Common myeloid progenitor, CD34-positive (primary cell): ENCODE measurements at regions not wholly inside any gene's neighbourhood (a gene's known extent, or its start where the extent isn't known, plus 50 kb on each side); places are given as distances from the start of the nearest gene placed in this dataset.

Experiments
- CTCF ChIA-PET: fragments of 350-600 bp; sonication (Branson Sonifier 250); formaldehyde crosslinking; loops from one replicate; lab custom pipeline; 2021; ENCODE audit warnings: antibody characterized with exemption; lab: Charles Lee
- POLR2A ChIA-PET: fragments of 350-600 bp; sonication (Branson Sonifier 250); formaldehyde crosslinking; loops from one replicate; lab custom pipeline; 2021; ENCODE audit warnings: antibody characterized with exemption; lab: Charles Lee
- DNase-seq, 3 donors: peaks; one replicate each; pipeline versions ENCODE4 v3.0.0 to v3.0.0-alpha.2; 2013
- H3K27ac ChIP-seq, 2 experiments: 1 replicate in 1 of 2; 2 replicates in 1 of 2; pipeline ENCODE4 v1.7.0; 2013; ENCODE audit warnings: inconsistent platforms in 2 of 2, low read length in 2 of 2, mild to moderate bottlenecking in 2 of 2, low read depth in 1 of 2, moderate library complexity in 1 of 2; ENCODE audit not compliant: severe bottlenecking in 2 of 2, insufficient read depth in 1 of 2, poor library complexity in 1 of 2
- H3K27me3 ChIP-seq, 5 experiments: replicated peaks in 2 of 5; 1 replicate in 3 of 5; 2 replicates in 2 of 5; pipeline versions ENCODE4 v1.6.1 to v1.7.0; 2013; ENCODE audit warnings: low read length in 4 of 5, mild to moderate bottlenecking in 2 of 5, moderate library complexity in 2 of 5, inconsistent platforms in 1 of 5; ENCODE audit not compliant: insufficient read depth in 5 of 5, control insufficient read depth in 4 of 5
- H3K36me3 ChIP-seq, 4 experiments: 1 replicate in 2 of 4; 2 replicates in 2 of 4; pipeline versions ENCODE4 v1.6.1 to v1.7.0; 2013; ENCODE audit warnings: low read length in 3 of 4, control low read depth in 1 of 4, mild to moderate bottlenecking in 1 of 4; ENCODE audit not compliant: control insufficient read depth in 4 of 4, insufficient read depth in 4 of 4
- H3K4me1 ChIP-seq, 4 experiments: 1 replicate in 3 of 4; 2 replicates in 1 of 4; pipeline versions ENCODE4 v1.6.1 to v1.7.1; 2013; ENCODE audit warnings: low read length in 3 of 4, mild to moderate bottlenecking in 3 of 4, control low read depth in 1 of 4, inconsistent platforms in 1 of 4, moderate library complexity in 1 of 4; ENCODE audit not compliant: control insufficient read depth in 4 of 4, insufficient read depth in 4 of 4; ENCODE audit errors: control extremely low read depth in 1 of 4
- H3K4me3 ChIP-seq, 7 experiments: 1 replicate in 4 of 7; 2 replicates in 3 of 7; pipeline versions ENCODE4 v1.5.1 to v1.7.0; 2013; ENCODE audit warnings: mild to moderate bottlenecking in 7 of 7, low read length in 6 of 7, moderate library complexity in 6 of 7, inconsistent platforms in 2 of 7, low read depth in 2 of 7, control low read depth in 1 of 7; ENCODE audit not compliant: insufficient read depth in 4 of 7, control insufficient read depth in 1 of 7; ENCODE audit errors: extremely low read depth in 1 of 7
- H3K9me3 ChIP-seq, 5 experiments: 1 replicate in 4 of 5; 2 replicates in 1 of 5; pipeline versions ENCODE4 v1.6.1 to v1.7.1; 2013; ENCODE audit warnings: low read length in 4 of 5, mild to moderate bottlenecking in 2 of 5, inconsistent platforms in 1 of 5, low read depth in 1 of 5, moderate library complexity in 1 of 5; ENCODE audit not compliant: control insufficient read depth in 4 of 5, insufficient read depth in 2 of 5; ENCODE audit errors: control extremely low read depth in 1 of 5
- WGBS: methylation state at CpG from one replicate; pipeline ENCODE4 v1.1.5; 2013; ENCODE audit not compliant: insufficient coverage; 5-methylcytosine and 5-hydroxymethylcytosine counted together

GRCh38 chr16:27123795-27124409 lies 57.2 kb downstream of the C16orf82 start:
- Histone ChIP-seq H3K9me3 (peaks cover 3 to 13% (median 5%) of the 10 kb centered on the region in 5 experiments), H3K36me3 (no peaks in the 10 kb centered on the region), H3K27me3 (peaks cover 0 to 3% (median 0%) of the 10 kb centered on the region in 5 experiments), H3K27ac (no peak overlapping the region), H3K4me3 (no peak overlapping the region), H3K4me1 (peaks cover 0 to 3% (median 2%) of the 10 kb centered on the region in 4 experiments)
- 86% methylated on average over 7 of the region's 7 CpGs for WGBS
- CTCF ChIA-PET, result interaction anchor here (1.2 kb wide), 1 partner anchor 13 kb away, joined by 3 read pairs; no protein-coding TSS in a partner anchor
- POLR2A ChIA-PET, result no interaction called here
- no peak for DNase-seq

GRCh38 chr16:27127308-27127707 lies 60.6 kb downstream of the C16orf82 start:
- ChIA-PET POLR2A (no interaction called here), CTCF (interaction anchor here (1.8 kb wide), 1 partner anchor 21 kb away, joined by 5 read pairs; no protein-coding TSS in a partner anchor)
- Histone ChIP-seq H3K4me3 (no peak overlapping the region), H3K4me1 (peaks cover 0 to 2% (median 0%) of the 10 kb centered on the region in 4 experiments), H3K27me3 (peaks cover 0 to 3% (median 0%) of the 10 kb centered on the region in 5 experiments), H3K36me3 (no peaks in the 10 kb centered on the region), H3K9me3 (peaks cover 0 to 16% (median 3%) of the 10 kb centered on the region in 5 experiments), H3K27ac (no peak overlapping the region)
- DNase-seq, result no peak

DNA sequence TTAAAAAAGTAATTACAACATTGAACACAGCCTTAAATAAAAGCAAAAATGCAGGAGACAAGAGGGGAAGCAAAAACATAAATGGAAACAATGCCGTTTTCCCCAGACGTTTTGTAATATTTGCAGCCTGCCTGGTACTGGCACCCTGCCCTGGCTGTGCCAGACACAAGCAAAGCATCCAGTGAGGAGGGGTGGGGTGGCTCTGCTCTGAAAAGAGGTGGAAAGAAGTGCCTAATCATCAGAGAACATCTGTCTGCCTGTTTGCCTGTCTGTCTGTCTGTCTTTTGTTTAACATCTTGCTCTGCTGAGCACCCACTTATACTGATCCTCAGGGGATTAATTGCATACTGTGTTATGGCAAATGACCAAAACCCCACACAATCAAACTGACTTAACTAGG lies 62.7 kb downstream of the C16orf82 start:
- ChIA-PET POLR2A (no interaction called here), CTCF (no interaction called here)
- Histone ChIP-seq H3K27ac (no peak overlapping the region), H3K4me3 (no peak overlapping the region), H3K27me3 (peaks cover 0 to 3% (median 0%) of the 10 kb centered on the region in 5 experiments), H3K9me3 (peaks cover 0 to 17% (median 6%) of the 10 kb centered on the region in 5 experiments), H3K4me1 (peaks cover 0 to 2% (median 0%) of the 10 kb centered on the region in 4 experiments), H3K36me3 (no peaks in the 10 kb centered on the region)
- WGBS, result 68% methylated on average over 2 of the region's 2 CpGs
- peak in 1 of 3 donors; percentile 78 for DNase-seq

- Histone ChIP-seq H3K4me3 (no peak overlapping the region), H3K9me3 (no peaks in the 10 kb centered on the region), H3K36me3 (no peaks in the 10 kb centered on the region), H3K27me3 (peaks cover 0 to 8% (median 0%) of the 10 kb centered on the region in 5 experiments), H3K4me1 (no peaks in the 10 kb centered on the region), H3K27ac (no peak overlapping the region)
- 100% methylated on average over 4 of the region's 5 CpGs for WGBS
- no peak for DNase-seq
- ChIA-PET CTCF (no interaction called here), POLR2A (no interaction called here)
These were observed 65.1 kb upstream of the KDM8 start for GRCh38 chr16:27138257-27138656.

- WGBS, result 100% methylated on average over 1 of the region's 1 CpG
- CTCF ChIA-PET, result interaction anchor here (2.4 kb wide), 1 partner anchor 10 kb away, joined by 11 read pairs; no protein-coding TSS in a partner anchor
- POLR2A ChIA-PET, result no interaction called here
These were observed 57.7 kb upstream of the KDM8 start for GRCh38 chr16:27145630-27146029.

GRCh38 chr16:27149986-27150385 lies 53.3 kb upstream of the KDM8 start:
- Histone ChIP-seq H3K4me3 (no peak overlapping the region), H3K27me3 (peaks cover 0 to 3% (median 0%) of the 10 kb centered on the region in 5 experiments), H3K9me3 (peaks cover 0 to 5% (median 0%) of the 10 kb centered on the region in 5 experiments), H3K36me3 (no peaks in the 10 kb centered on the region), H3K4me1 (peaks cover 0 to 15% (median 6%) of the 10 kb centered on the region in 4 experiments), H3K27ac (no peak overlapping the region)
- CTCF ChIA-PET, result interaction anchor here (1.2 to 1.6 kb wide), 2 partner anchors 23 to 225 kb away, joined by 4 read pairs; no protein-coding TSS in a partner anchor
- POLR2A ChIA-PET, result no interaction called here
- WGBS, result 100% methylated on average over 2 of the region's 2 CpGs
- no peak for DNase-seq

More at GRCh38 chr16:27145630-27146029, 57.7 kb upstream of the KDM8 start:
- H3K27ac ChIP-seq, result no peak overlapping the region
- H3K27me3 ChIP-seq, result peaks cover 0 to 6% (median 3%) of the 10 kb centered on the region in 5 experiments
- H3K36me3 ChIP-seq, result no peaks in the 10 kb centered on the region
- no peak overlapping the region for H3K4me3 ChIP-seq
- no peaks in the 10 kb centered on the region for H3K4me1 ChIP-seq
- DNase-seq, result no peak
- peaks cover 0 to 5% (median 0%) of the 10 kb centered on the region in 5 experiments for H3K9me3 ChIP-seq

DNA sequence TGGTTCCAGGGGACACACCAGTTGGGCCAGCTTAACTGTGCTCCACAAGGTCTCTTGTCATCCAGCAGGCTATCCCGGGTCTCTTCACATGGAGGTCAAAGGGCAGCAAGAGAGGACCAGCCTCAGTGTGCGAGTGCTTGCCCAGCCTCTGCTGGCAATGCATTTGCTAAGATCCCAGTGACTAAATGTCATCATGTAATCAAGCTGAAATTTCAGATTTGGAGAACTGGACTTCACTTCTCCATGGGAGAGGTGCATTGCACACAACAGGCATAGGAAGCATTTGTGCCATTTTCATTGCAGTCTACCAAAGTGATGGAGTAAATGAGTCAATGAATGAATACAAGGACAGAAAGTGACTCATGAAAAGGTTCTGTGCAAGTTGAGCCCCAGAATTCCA lies 51.2 kb upstream of the KDM8 start:
- no peaks in the 10 kb centered on the region for H3K27me3 ChIP-seq
- no peaks in the 10 kb centered on the region for H3K36me3 ChIP-seq
- H3K9me3 ChIP-seq, result no peaks in the 10 kb centered on the region
- no peak for DNase-seq
- H3K27ac ChIP-seq, result no peak overlapping the region
- no peak overlapping the region for H3K4me3 ChIP-seq
- WGBS, result 84% methylated on average over 2 of the region's 2 CpGs
- ChIA-PET POLR2A (no interaction called here), CTCF (interaction anchor here (0.5 to 5.0 kb wide), 8 partner anchors 9 to 220 kb away, joined by 3 to 33 read pairs (median 4); no protein-coding TSS in a partner anchor)
- H3K4me1 ChIP-seq, result peaks cover 0 to 17% (median 11%) of the 10 kb centered on the region in 4 experiments
